ENCODE measurements at regions not wholly inside any gene's neighbourhood (a gene's known extent, or its start where the extent isn't known, plus 50 kb on each side); places are given as distances from the start of the nearest gene placed in this dataset.

- TF ChIP-seq, protein P1, sequence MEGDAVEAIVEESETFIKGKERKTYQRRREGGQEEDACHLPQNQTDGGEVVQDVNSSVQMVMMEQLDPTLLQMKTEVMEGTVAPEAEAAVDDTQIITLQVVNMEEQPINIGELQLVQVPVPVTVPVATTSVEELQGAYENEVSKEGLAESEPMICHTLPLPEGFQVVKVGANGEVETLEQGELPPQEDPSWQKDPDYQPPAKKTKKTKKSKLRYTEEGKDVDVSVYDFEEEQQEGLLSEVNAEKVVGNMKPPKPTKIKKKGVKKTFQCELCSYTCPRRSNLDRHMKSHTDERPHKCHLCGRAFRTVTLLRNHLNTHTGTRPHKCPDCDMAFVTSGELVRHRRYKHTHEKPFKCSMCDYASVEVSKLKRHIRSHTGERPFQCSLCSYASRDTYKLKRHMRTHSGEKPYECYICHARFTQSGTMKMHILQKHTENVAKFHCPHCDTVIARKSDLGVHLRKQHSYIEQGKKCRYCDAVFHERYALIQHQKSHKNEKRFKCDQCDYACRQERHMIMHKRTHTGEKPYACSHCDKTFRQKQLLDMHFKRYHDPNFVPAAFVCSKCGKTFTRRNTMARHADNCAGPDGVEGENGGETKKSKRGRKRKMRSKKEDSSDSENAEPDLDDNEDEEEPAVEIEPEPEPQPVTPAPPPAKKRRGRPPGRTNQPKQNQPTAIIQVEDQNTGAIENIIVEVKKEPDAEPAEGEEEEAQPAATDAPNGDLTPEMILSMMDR (conservative IDR thresholded peaks at IDR 0.05; ENCODE audit: low read depth in 2 of 2) = no peak
- TF ChIP-seq POLR2AphosphoS5 (IDR thresholded peaks at IDR 0.05; ENCODE audit: low read depth) (no peak), ZNF331 (CRISPR knock-in tag; IDR thresholded peaks at IDR 0.05; ENCODE audit: low read depth) (no peak), STAT1 (IDR thresholded peaks at IDR 0.05; ENCODE audit: unreplicated experiment) (no peak), ZNF114 (CRISPR knock-in tag; IDR thresholded peaks at IDR 0.05) (no peak), EZH2 (IDR thresholded peaks at IDR 0.05; ENCODE audit: low read depth, unreplicated experiment) (no peak), JUNB (IDR thresholded peaks at IDR 0.05; ENCODE audit: unreplicated experiment) (no peak), EZH2phosphoT487 (IDR thresholded peaks at IDR 0.05; ENCODE audit: unreplicated experiment) (no peak), NANOG (IDR thresholded peaks at IDR 0.05; ENCODE audit: borderline replicate concordance) (no peak)
Observed at GRCh38 chr10:75342397-75342796, 59.2 kb downstream of the ZNF503 start (continued).

GRCh38 chr10:75335983-75336382, 65.6 kb downstream of the ZNF503 start:
- no peaks in the 10 kb centered on the region for H3F3A ChIP-seq (replicated peaks; ENCODE audit: low read depth)
- H3K79me2 ChIP-seq (replicated peaks; ENCODE audit: insufficient read depth) = no peaks in the 10 kb centered on the region
- Mint-ChIP-seq H3K27me3 (ENCODE audit: insufficient read depth, low read depth, poor library complexity) (no peaks in the 10 kb centered on the region), H3K27ac (no peak overlapping the region), H3K4me3 (no peak overlapping the region), H3K4me1 (no peaks in the 10 kb centered on the region), H3K9me3 (peaks cover 30% of the 10 kb centered on the region), H3K36me3 (ENCODE audit: low read depth) (peaks cover 18% of the 10 kb centered on the region)
- TF ChIP-seq, protein P1 (conservative IDR thresholded peaks at IDR 0.05; ENCODE audit: low read depth in 2 of 2) = no peak
- TF ChIP-seq POLR2AphosphoS5 (IDR thresholded peaks at IDR 0.05; ENCODE audit: low read depth) = no peak
- TF ChIP-seq, protein P2, sequence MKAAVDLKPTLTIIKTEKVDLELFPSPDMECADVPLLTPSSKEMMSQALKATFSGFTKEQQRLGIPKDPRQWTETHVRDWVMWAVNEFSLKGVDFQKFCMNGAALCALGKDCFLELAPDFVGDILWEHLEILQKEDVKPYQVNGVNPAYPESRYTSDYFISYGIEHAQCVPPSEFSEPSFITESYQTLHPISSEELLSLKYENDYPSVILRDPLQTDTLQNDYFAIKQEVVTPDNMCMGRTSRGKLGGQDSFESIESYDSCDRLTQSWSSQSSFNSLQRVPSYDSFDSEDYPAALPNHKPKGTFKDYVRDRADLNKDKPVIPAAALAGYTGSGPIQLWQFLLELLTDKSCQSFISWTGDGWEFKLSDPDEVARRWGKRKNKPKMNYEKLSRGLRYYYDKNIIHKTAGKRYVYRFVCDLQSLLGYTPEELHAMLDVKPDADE (IDR thresholded peaks at IDR 0.05) = no peak
- TF ChIP-seq STAT1 (IDR thresholded peaks at IDR 0.05; ENCODE audit: unreplicated experiment) = no peak
- TF ChIP-seq EZH2 (IDR thresholded peaks at IDR 0.05; ENCODE audit: low read depth, unreplicated experiment) = no peak
- TF ChIP-seq ZNF462 (CRISPR knock-in tag; IDR thresholded peaks at IDR 0.05) = no peak
- no peak for TF ChIP-seq CREB1 (CRISPR knock-in tag; IDR thresholded peaks at IDR 0.05; ENCODE audit: low read depth)
- no peak for TF ChIP-seq ZNF114 (CRISPR knock-in tag; IDR thresholded peaks at IDR 0.05)
- TF ChIP-seq EZH2phosphoT487 (IDR thresholded peaks at IDR 0.05; ENCODE audit: unreplicated experiment) = no peak
- TF ChIP-seq ZNF331 (CRISPR knock-in tag; IDR thresholded peaks at IDR 0.05; ENCODE audit: low read depth) = no peak
- TF ChIP-seq JUNB (IDR thresholded peaks at IDR 0.05; ENCODE audit: unreplicated experiment) = no peak
- no peaks in the 10 kb centered on the region for H3K4me1 ChIP-seq (ENCODE audit: insufficient read depth)
- H2AFZ ChIP-seq = no peak overlapping the region
- H3K4me3 ChIP-seq = no peak overlapping the region
- H3K36me3 ChIP-seq (ENCODE audit: insufficient read depth) = no peaks in the 10 kb centered on the region
- no peaks in the 10 kb centered on the region for H3K9me2 ChIP-seq (ENCODE audit: insufficient read depth)
- DNase-seq (ENCODE audit: low spot score) (no peak), ATAC-seq (no peak)
- no peak overlapping the region for H3K27ac ChIP-seq (ENCODE audit: low read depth)
- no peaks in the 10 kb centered on the region for H3K27me3 ChIP-seq (ENCODE audit: insufficient read depth)
- H3K4me2 ChIP-seq = no peak overlapping the region
- H4K20me1 ChIP-seq (replicated peaks; ENCODE audit: insufficient read depth) = no peaks in the 10 kb centered on the region
